SK-N-SH (cell line): ENCODE measurements at regions not wholly inside any gene's neighbourhood (a gene's known extent, or its start where the extent isn't known, plus 50 kb on each side); places are given as distances from the start of the nearest gene placed in this dataset.

Experiments
- CTCF ChIA-PET: fragments of 300-600, 350-600 bp; formaldehyde crosslinking; extraction: SDS; loops from one replicate; lab custom pipeline; 2021; lab: Yijun Ruan, JAX
- POLR2A ChIA-PET: fragments of 350-600 bp; sonication (Branson Sonifier 250); formaldehyde crosslinking; extraction: SDS; loops from one replicate; lab custom pipeline; 2020; ENCODE audit warnings: antibody characterized with exemption, inconsistent platforms; lab: Yijun Ruan, JAX
- DNase-seq: peaks from one replicate; pipeline ENCODE4 v3.0.0; 2012
- H2AFZ ChIP-seq: fragments of 200-600 bp; sonication (generic); 2 replicates; pipeline ENCODE4 v1.8.1; 2016; ENCODE audit warnings: antibody characterized with exemption, mild to moderate bottlenecking, low read depth
- H3F3A ChIP-seq: fragments of 200-600 bp; sonication (generic); replicated peaks from 2 replicates; pipeline ENCODE3; 2016; ENCODE audit warnings: antibody characterized with exemption, mild to moderate bottlenecking; ENCODE audit not compliant: insufficient read depth
- H3K27ac ChIP-seq, 2 experiments: fragments of 200-500 bp in 1 of 2; fragments of 200-600 bp in 1 of 2; sonication (Bioruptor generic) in 1 of 2; sonication (generic), shearing (Covaris generic) in 1 of 2; 2 replicates each; pipeline versions ENCODE4 v1.5.1 to v1.6.1; 2014 to 2016; ENCODE audit warnings: low read depth in 2 of 2, inconsistent platforms in 1 of 2, low read length in 1 of 2, mild to moderate bottlenecking in 1 of 2, mixed read lengths in 1 of 2
- H3K27me3 ChIP-seq: fragments of 200-600 bp; sonication (generic), shearing (Covaris generic); 2 replicates; pipeline ENCODE4 v1.6.1; 2016; ENCODE audit warnings: mixed run types; ENCODE audit not compliant: insufficient read depth
- H3K36me3 ChIP-seq, 2 experiments: fragments of 200-500 bp in 1 of 2; fragments of 200-600 bp in 1 of 2; sonication (Bioruptor generic) in 1 of 2; sonication (generic) in 1 of 2; replicated peaks in 1 of 2; 2 replicates each; pipeline versions ENCODE3 to v1.5.1; 2014 to 2016; ENCODE audit warnings: low read length in 1 of 2, mild to moderate bottlenecking in 1 of 2; ENCODE audit not compliant: insufficient read depth in 2 of 2, control insufficient read depth in 1 of 2
- H3K4me1 ChIP-seq, 2 experiments: fragments of 200-500 bp in 1 of 2; fragments of 200-600 bp in 1 of 2; sonication (Bioruptor generic) in 1 of 2; sonication (generic), shearing (Covaris generic) in 1 of 2; 2 replicates each; pipeline versions ENCODE4 v1.5.1 to v1.6.1; 2014 to 2016; ENCODE audit warnings: low read depth in 1 of 2, low read length in 1 of 2, mixed run types in 1 of 2; ENCODE audit not compliant: insufficient read depth in 2 of 2, control insufficient read depth in 1 of 2
- H3K4me2 ChIP-seq: fragments of 200-600 bp; sonication (generic), shearing (Covaris generic); 2 replicates; pipeline ENCODE4 v1.6.1; 2017; ENCODE audit warnings: mixed run types
- H3K4me3 ChIP-seq, 2 experiments: fragments of 200-500 bp in 1 of 2; fragments of 200-600 bp in 1 of 2; sonication (Bioruptor generic) in 1 of 2; sonication (generic), shearing (Covaris generic) in 1 of 2; 2 replicates each; pipeline versions ENCODE4 v1.5.1 to v1.8.1; 2014 to 2016; ENCODE audit warnings: low read depth in 2 of 2, inconsistent platforms in 1 of 2, low read length in 1 of 2, mild to moderate bottlenecking in 1 of 2, mixed read lengths in 1 of 2, moderate library complexity in 1 of 2
- H3K79me2 ChIP-seq: fragments of 200-600 bp; sonication (generic); 2 replicates; pipeline ENCODE4 v1.8.1; 2017; ENCODE audit warnings: mild to moderate bottlenecking; ENCODE audit not compliant: insufficient read depth
- H3K9ac ChIP-seq: fragments of 200-600 bp; sonication (generic); 2 replicates; pipeline ENCODE4 v1.6.1; 2017; ENCODE audit warnings: mixed run types
- H3K9me2 ChIP-seq: fragments of 200-600 bp; sonication (generic); 2 replicates; pipeline ENCODE4 v1.6.1; 2017; ENCODE audit warnings: mixed run types
- H3K9me3 ChIP-seq: fragments of 200-600 bp; sonication (generic); 2 replicates; pipeline ENCODE4 v1.6.1; 2017; ENCODE audit warnings: mixed run types, mild to moderate bottlenecking, moderate library complexity
- H4K20me1 ChIP-seq: fragments of 200-600 bp; sonication (generic); 2 replicates; pipeline ENCODE4 v1.6.1; 2017; ENCODE audit warnings: mild to moderate bottlenecking, mixed run types; ENCODE audit not compliant: insufficient read depth
- CHD2 ChIP-seq: fragments of 150-350 bp; IDR thresholded peaks from 2 replicates; pipeline ENCODE4 v1.6.1; 2018; ENCODE audit warnings: low read length; ENCODE audit not compliant: partially characterized antibody
- ELF1 ChIP-seq: IDR thresholded peaks from 2 replicates; pipeline ENCODE4 v1.4.0; 2012
- EP300 ChIP-seq, 2 experiments: IDR thresholded peaks; 2 replicates each; pipeline versions ENCODE4 v1.4.0 to v1.6.1; 2012; ENCODE audit warnings: borderline replicate concordance in 1 of 2, low read depth in 1 of 2, low read length in 1 of 2
- FOXJ3 ChIP-seq: sonication (generic); formaldehyde crosslinking; IDR thresholded peaks from 2 replicates; pipeline ENCODE4 v1.5.1; 2020; ENCODE audit warnings: mild to moderate bottlenecking, missing genetic modification reagents
- FOXM1 ChIP-seq: IDR thresholded peaks from 2 replicates; pipeline ENCODE4 v1.4.0; 2012; ENCODE audit warnings: low read depth, mild to moderate bottlenecking
- JUND ChIP-seq: IDR thresholded peaks from 2 replicates; pipeline ENCODE4 v1.4.0; 2012
- MEF2A ChIP-seq: IDR thresholded peaks from 2 replicates; pipeline ENCODE4 v1.4.0; 2012; ENCODE audit warnings: low read depth, borderline replicate concordance
- MXI1 ChIP-seq: IDR thresholded peaks from 2 replicates; pipeline ENCODE4 v1.6.1; 2012; ENCODE audit warnings: mild to moderate bottlenecking, low read depth, low read length, improper control_type of control experiment
- NFIC ChIP-seq: IDR thresholded peaks from 2 replicates; pipeline ENCODE4 v1.4.0; 2012; ENCODE audit warnings: borderline replicate concordance
- RCOR1 ChIP-seq: fragments of 150-350 bp; IDR thresholded peaks from 2 replicates; pipeline ENCODE4 v1.6.1; 2017; ENCODE audit warnings: antibody characterized with exemption, low read length
- RXRA ChIP-seq: IDR thresholded peaks from 2 replicates; pipeline ENCODE4 v1.4.0; 2012; ENCODE audit warnings: low read depth, mild to moderate bottlenecking, borderline replicate concordance
- TAF1 ChIP-seq: IDR thresholded peaks from 2 replicates; pipeline ENCODE4 v1.6.1; 2012; ENCODE audit warnings: low read depth, mild to moderate bottlenecking, low read length, moderate library complexity, borderline replicate concordance
- TCF12 ChIP-seq: IDR thresholded peaks from 2 replicates; pipeline ENCODE4 v1.4.0; 2012
- TEAD4 ChIP-seq: IDR thresholded peaks from 2 replicates; pipeline ENCODE4 v1.4.0; 2012; ENCODE audit warnings: mild to moderate bottlenecking, borderline replicate concordance; ENCODE audit not compliant: insufficient read depth
- YY1 ChIP-seq: IDR thresholded peaks from 2 replicates; pipeline ENCODE4 v1.4.0; 2012; ENCODE audit warnings: low read depth, mild to moderate bottlenecking
- WGBS: methylation state at CpG from one replicate; pipeline ENCODE4 v1.1.6; 2017; ENCODE audit warnings: low lambda C conversion rate; 5-methylcytosine and 5-hydroxymethylcytosine counted together
- TF ChIP-seq, protein P1 (sequence below): IDR thresholded peaks from 2 replicates; pipeline ENCODE4 v1.6.1; 2012; ENCODE audit warnings: mild to moderate bottlenecking, low read depth, low read length, moderate library complexity
- TF ChIP-seq, protein P2 (sequence below): fragments of 150-350 bp; IDR thresholded peaks from 2 replicates; pipeline ENCODE4 v1.6.1; 2016; ENCODE audit warnings: mild to moderate bottlenecking, low read depth, low read length
- TF ChIP-seq, protein P3 (sequence below): IDR thresholded peaks from 2 replicates; pipeline ENCODE4 v1.4.0; 2012; ENCODE audit warnings: low read depth
- TF ChIP-seq, protein P4 (sequence below): fragments of 200-600 bp; sonication (generic); IDR thresholded peaks from 2 replicates; pipeline ENCODE4 v1.6.1; 2017; ENCODE audit warnings: antibody characterized with exemption, mild to moderate bottlenecking, moderate library complexity

DNA sequence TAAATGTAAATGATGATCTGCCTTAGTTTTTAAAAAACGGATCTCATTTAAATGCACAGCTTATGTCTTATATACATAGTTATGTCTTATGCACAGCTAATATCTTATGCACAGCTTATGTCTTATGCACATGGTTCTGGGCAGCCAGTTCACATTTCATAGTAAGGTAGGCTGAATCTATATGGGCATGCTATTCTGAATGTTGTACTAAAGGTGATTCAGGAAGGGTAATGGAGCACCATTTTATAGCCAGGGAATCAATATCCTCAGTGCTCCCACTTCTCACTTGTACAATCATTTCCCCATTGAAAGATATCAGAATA is 77.9 kb upstream of the MID1 start:
- WGBS = 24% methylated on average over 1 of the region's 1 CpG
- Histone ChIP-seq H3K4me3 (no peak overlapping the region), H4K20me1 (no peaks in the 10 kb centered on the region), H3K27me3 (peaks cover 5% of the 10 kb centered on the region; the same call in 1 of the 2 replicates), H3K9ac (no peak overlapping the region), H3K9me2 (no peaks in the 10 kb centered on the region), H3F3A (no peaks in the 10 kb centered on the region), H2AFZ (no peak overlapping the region), H3K79me2 (no peaks in the 10 kb centered on the region), H3K9me3 (no peaks in the 10 kb centered on the region), H3K27ac (no peak overlapping the region), H3K4me2 (no peak overlapping the region), H3K4me1 (no peaks in the 10 kb centered on the region), H3K36me3 (no peaks in the 10 kb centered on the region)
- ChIA-PET POLR2A (no interaction called here), CTCF (no interaction called here)
- no peak for TF ChIP-seq MEF2A
- no peak for TF ChIP-seq RCOR1
- TF ChIP-seq TCF12 = no peak
- TF ChIP-seq JUND = no peak
- TF ChIP-seq, protein P1, sequence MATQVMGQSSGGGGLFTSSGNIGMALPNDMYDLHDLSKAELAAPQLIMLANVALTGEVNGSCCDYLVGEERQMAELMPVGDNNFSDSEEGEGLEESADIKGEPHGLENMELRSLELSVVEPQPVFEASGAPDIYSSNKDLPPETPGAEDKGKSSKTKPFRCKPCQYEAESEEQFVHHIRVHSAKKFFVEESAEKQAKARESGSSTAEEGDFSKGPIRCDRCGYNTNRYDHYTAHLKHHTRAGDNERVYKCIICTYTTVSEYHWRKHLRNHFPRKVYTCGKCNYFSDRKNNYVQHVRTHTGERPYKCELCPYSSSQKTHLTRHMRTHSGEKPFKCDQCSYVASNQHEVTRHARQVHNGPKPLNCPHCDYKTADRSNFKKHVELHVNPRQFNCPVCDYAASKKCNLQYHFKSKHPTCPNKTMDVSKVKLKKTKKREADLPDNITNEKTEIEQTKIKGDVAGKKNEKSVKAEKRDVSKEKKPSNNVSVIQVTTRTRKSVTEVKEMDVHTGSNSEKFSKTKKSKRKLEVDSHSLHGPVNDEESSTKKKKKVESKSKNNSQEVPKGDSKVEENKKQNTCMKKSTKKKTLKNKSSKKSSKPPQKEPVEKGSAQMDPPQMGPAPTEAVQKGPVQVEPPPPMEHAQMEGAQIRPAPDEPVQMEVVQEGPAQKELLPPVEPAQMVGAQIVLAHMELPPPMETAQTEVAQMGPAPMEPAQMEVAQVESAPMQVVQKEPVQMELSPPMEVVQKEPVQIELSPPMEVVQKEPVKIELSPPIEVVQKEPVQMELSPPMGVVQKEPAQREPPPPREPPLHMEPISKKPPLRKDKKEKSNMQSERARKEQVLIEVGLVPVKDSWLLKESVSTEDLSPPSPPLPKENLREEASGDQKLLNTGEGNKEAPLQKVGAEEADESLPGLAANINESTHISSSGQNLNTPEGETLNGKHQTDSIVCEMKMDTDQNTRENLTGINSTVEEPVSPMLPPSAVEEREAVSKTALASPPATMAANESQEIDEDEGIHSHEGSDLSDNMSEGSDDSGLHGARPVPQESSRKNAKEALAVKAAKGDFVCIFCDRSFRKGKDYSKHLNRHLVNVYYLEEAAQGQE = no peak
- TF ChIP-seq TEAD4 = no peak
- TF ChIP-seq MXI1 = no peak
- DNase-seq = no peak

DNA sequence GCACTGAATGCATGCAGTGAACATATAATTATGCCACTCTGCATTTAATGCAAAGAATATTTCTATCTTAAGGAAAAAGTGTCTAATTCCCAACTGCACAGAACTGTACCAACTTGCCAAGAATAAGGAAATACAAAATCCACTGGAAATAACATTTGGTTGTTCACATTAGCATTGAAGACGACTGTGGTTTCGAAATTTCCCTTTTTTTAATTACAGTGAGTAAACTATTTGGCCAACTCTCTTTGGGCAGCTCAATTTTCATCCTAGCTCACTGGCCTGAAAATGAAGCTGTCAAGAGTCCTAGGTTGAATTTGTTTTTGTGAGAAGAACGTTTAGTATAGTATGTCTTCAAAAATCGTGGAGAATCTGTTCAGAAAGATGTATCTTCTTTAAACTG is 81.6 kb upstream of the MID1 start:
- POLR2A ChIA-PET = no interaction called here
- no peaks in the 10 kb centered on the region for H3K79me2 ChIP-seq
- no peak overlapping the region for H3K9ac ChIP-seq
- no peaks in the 10 kb centered on the region for H3K4me1 ChIP-seq
- CTCF ChIA-PET = no interaction called here
- DNase-seq = no peak
- 30% methylated on average over 4 of the region's 4 CpGs for WGBS
- H3F3A ChIP-seq = no peaks in the 10 kb centered on the region
- peaks cover 5% of the 10 kb centered on the region; the same call in 1 of the 2 replicates for H3K27me3 ChIP-seq
- no peaks in the 10 kb centered on the region for H3K9me3 ChIP-seq
- H4K20me1 ChIP-seq = no peaks in the 10 kb centered on the region
- no peak overlapping the region for H2AFZ ChIP-seq
- no peak overlapping the region for H3K4me3 ChIP-seq
- H3K27ac ChIP-seq = no peak overlapping the region
- H3K9me2 ChIP-seq = no peaks in the 10 kb centered on the region
- H3K36me3 ChIP-seq = no peaks in the 10 kb centered on the region
- no peak overlapping the region for H3K4me2 ChIP-seq
- TF ChIP-seq FOXJ3 (no peak), FOXM1 (no peak), YY1 (no peak), JUND (no peak), ELF1 (no peak), EP300 (IDR thresholded peaks at IDR 0.05; ENCODE audit: borderline replicate concordance in 1 of 2, low read depth in 1 of 2, low read length in 1 of 2) (no peak), CHD2 (no peak), TAF1 (no peak), NFIC (no peak), RXRA (no peak), TEAD4 (no peak)
- TF ChIP-seq, protein P2, sequence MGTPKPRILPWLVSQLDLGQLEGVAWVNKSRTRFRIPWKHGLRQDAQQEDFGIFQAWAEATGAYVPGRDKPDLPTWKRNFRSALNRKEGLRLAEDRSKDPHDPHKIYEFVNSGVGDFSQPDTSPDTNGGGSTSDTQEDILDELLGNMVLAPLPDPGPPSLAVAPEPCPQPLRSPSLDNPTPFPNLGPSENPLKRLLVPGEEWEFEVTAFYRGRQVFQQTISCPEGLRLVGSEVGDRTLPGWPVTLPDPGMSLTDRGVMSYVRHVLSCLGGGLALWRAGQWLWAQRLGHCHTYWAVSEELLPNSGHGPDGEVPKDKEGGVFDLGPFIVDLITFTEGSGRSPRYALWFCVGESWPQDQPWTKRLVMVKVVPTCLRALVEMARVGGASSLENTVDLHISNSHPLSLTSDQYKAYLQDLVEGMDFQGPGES = no peak
- TF ChIP-seq, protein P3, sequence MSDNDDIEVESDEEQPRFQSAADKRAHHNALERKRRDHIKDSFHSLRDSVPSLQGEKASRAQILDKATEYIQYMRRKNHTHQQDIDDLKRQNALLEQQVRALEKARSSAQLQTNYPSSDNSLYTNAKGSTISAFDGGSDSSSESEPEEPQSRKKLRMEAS = no peak
- TF ChIP-seq, protein P4, sequence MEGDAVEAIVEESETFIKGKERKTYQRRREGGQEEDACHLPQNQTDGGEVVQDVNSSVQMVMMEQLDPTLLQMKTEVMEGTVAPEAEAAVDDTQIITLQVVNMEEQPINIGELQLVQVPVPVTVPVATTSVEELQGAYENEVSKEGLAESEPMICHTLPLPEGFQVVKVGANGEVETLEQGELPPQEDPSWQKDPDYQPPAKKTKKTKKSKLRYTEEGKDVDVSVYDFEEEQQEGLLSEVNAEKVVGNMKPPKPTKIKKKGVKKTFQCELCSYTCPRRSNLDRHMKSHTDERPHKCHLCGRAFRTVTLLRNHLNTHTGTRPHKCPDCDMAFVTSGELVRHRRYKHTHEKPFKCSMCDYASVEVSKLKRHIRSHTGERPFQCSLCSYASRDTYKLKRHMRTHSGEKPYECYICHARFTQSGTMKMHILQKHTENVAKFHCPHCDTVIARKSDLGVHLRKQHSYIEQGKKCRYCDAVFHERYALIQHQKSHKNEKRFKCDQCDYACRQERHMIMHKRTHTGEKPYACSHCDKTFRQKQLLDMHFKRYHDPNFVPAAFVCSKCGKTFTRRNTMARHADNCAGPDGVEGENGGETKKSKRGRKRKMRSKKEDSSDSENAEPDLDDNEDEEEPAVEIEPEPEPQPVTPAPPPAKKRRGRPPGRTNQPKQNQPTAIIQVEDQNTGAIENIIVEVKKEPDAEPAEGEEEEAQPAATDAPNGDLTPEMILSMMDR = no peak
- TF ChIP-seq, protein P1 = no peak
